HepG2 (cell line): ENCODE measurements at regions not wholly inside any gene's neighbourhood (a gene's known extent, or its start where the extent isn't known, plus 50 kb on each side); places are given as distances from the start of the nearest gene placed in this dataset.
A peak's percentile ranks its signal among the peaks of the same experiment; 100 is the strongest.
"Not testable (repeated sequence)": the region's sequence is repeated elsewhere in the genome, so short reads cannot be mapped to it uniquely, and the experiment has no call there.

ENCODE experiments used
- ATAC-seq: fragments of 200-7000 bp; cut with Tn5 transposase; 3 replicates; pipeline ENCODE4 v1.9.1; 2020; ENCODE audit warnings: mild to moderate bottlenecking, moderate library complexity
- BruUV-seq: library from RNA; stranded (reverse); fragments of 400-500 nt; replicated peaks from 2 replicates; lab custom pipeline; 2021; lab: Mats Ljungman, UMichigan
- CTCF ChIA-PET: fragments of 300-600 bp; formaldehyde crosslinking; extraction: SDS; loops from one replicate; lab custom pipeline; 2021; ENCODE audit warnings: low total read pairs, inconsistent platforms, low intra/inter-chr PET ratio; lab: Yijun Ruan, JAX
- POLR2A ChIA-PET: fragments of 350-600 bp; sonication (Branson Sonifier 250); formaldehyde crosslinking; loops from one replicate; lab custom pipeline; 2020; ENCODE audit warnings: antibody characterized with exemption, inconsistent platforms; lab: Yijun Ruan, JAX
- DNase-seq: peaks from one replicate; pipeline ENCODE4 v3.0.0-alpha.2; 2015; ENCODE audit warnings: low spot score
- FAIRE-seq: peaks from 3 replicates; lab custom pipeline; 2011; peaks lifted over from hg19 to GRCh38; lab: Jason Lieb, UNC
- H2AFZ ChIP-seq: one replicate; pipeline ENCODE4 v1.6.1; 2011; ENCODE audit warnings: low read length, inconsistent platforms
- H3K27ac ChIP-seq: fragments of 300-600 bp; 3 replicates; pipeline ENCODE4 v1.8.0; 2011; ENCODE audit warnings: mixed run types, mild to moderate bottlenecking, mixed read lengths, low read length, inconsistent platforms; ENCODE audit not compliant: insufficient read depth; ENCODE audit errors: extremely low read length
- H3K27me3 ChIP-seq, 2 experiments: fragments of 200-600 bp in 1 of 2; 2 replicates in 1 of 2; 3 replicates in 1 of 2; pipeline versions ENCODE4 v1.6.0 to v1.8.0; 2011; ENCODE audit warnings: low read length in 2 of 2, mild to moderate bottlenecking in 2 of 2, moderate library complexity in 2 of 2, inconsistent platforms in 1 of 2; ENCODE audit not compliant: insufficient read depth in 2 of 2, control insufficient read depth in 1 of 2
- H3K36me3 ChIP-seq, 2 experiments: fragments of 200-600 bp in 1 of 2; replicated peaks in 1 of 2; 2 replicates in 1 of 2; 3 replicates in 1 of 2; pipeline versions ENCODE4 v1.5.1 to v1.8.0; 2011; ENCODE audit warnings: low read length in 2 of 2, inconsistent platforms in 1 of 2; ENCODE audit not compliant: insufficient read depth in 2 of 2, control insufficient read depth in 1 of 2
- H3K4me1 ChIP-seq: 2 replicates; pipeline ENCODE4 v1.5.1; 2012; ENCODE audit warnings: low read length, inconsistent platforms; ENCODE audit not compliant: insufficient read depth
- H3K4me2 ChIP-seq: 2 replicates; pipeline ENCODE4 v1.6.0; 2011; ENCODE audit warnings: low read depth, low read length, inconsistent platforms
- H3K4me3 ChIP-seq, 3 experiments: fragments of 200-600 bp in 1 of 3; sonication (generic), shearing (Covaris generic) in 1 of 3; replicated peaks in 1 of 3; 2 replicates each; pipeline ENCODE4 v1.5.1; 2011 to 2016; ENCODE audit warnings: low read length in 3 of 3, inconsistent platforms in 2 of 3, low read depth in 2 of 3, mild to moderate bottlenecking in 2 of 3, control low read depth in 1 of 3, mixed read lengths in 1 of 3; ENCODE audit not compliant: insufficient read depth in 1 of 3
- H3K79me2 ChIP-seq: one replicate; pipeline ENCODE4 v1.6.1; 2011; ENCODE audit warnings: low read length, inconsistent platforms; ENCODE audit not compliant: insufficient read depth
- H3K9ac ChIP-seq: 2 replicates; pipeline ENCODE4 v1.6.0; 2011; ENCODE audit warnings: mild to moderate bottlenecking, low read depth, low read length, inconsistent platforms; ENCODE audit not compliant: insufficient read depth
- H3K9me3 ChIP-seq: 2 replicates; pipeline ENCODE4 v1.5.1; 2012; ENCODE audit warnings: mild to moderate bottlenecking, low read length
- H4K20me1 ChIP-seq: 2 replicates; pipeline ENCODE4 v1.6.0; 2011; ENCODE audit warnings: inconsistent platforms, mild to moderate bottlenecking, low read length, moderate library complexity; ENCODE audit not compliant: insufficient read depth
- ARNTL ChIP-seq: sonication (generic); formaldehyde crosslinking; IDR thresholded peaks from 2 replicates; pipeline ENCODE4 v1.4.0; 2020; ENCODE audit warnings: mild to moderate bottlenecking, missing genetic modification reagents
- HNF4A ChIP-seq: sonication (generic); formaldehyde crosslinking; IDR thresholded peaks from 2 replicates; pipeline ENCODE4 v1.4.0; 2020; ENCODE audit warnings: missing genetic modification reagents
- PATZ1 ChIP-seq: sonication (generic); formaldehyde crosslinking; IDR thresholded peaks from 2 replicates; pipeline ENCODE4 v1.4.0; 2020; ENCODE audit warnings: missing genetic modification reagents
- TBX3 ChIP-seq: fragments of 450-650 bp; IDR thresholded peaks from 2 replicates; pipeline ENCODE4 v1.6.1; 2017; ENCODE audit warnings: antibody characterized with exemption, mild to moderate bottlenecking, inconsistent platforms, borderline replicate concordance
- ZNF292 ChIP-seq: sonication (generic); formaldehyde crosslinking; IDR thresholded peaks from 2 replicates; pipeline ENCODE4 v1.8.1; 2022; ENCODE audit warnings: mild to moderate bottlenecking, low read depth, missing genetic modification reagents, borderline replicate concordance
- ZNF883 ChIP-seq: sonication (generic); formaldehyde crosslinking; IDR thresholded peaks from 2 replicates; pipeline ENCODE4 v1.5.1; 2020; ENCODE audit warnings: mild to moderate bottlenecking, missing genetic modification reagents; ENCODE audit errors: not compliant biosample characterization
- WGBS: methylation state at CpG from one replicate; pipeline ENCODE4 v1.1.6; 2017; ENCODE audit warnings: low lambda C conversion rate; 5-methylcytosine and 5-hydroxymethylcytosine counted together
- in situ Hi-C: cut with HindIII; loops from 2 replicates; pipeline ENCODE4 v1.10.0; 2017; ENCODE audit warnings: low pct_unique_long_range_greater_than_20kb; ENCODE audit not compliant: extremely low pct_ligation_motif_present
- intact Hi-C: fragments of 100-400 bp; cut with micrococcal nuclease; formaldehyde crosslinking; loops from one replicate; pipeline ENCODE4 v1.10.0; 2022; ENCODE audit not compliant: unreplicated experiment

GRCh38 chr2:8446751-8447150, 235.1 kb upstream of the ID2 start:
- ATAC-seq, CTCF ChIA-PET, H3K36me3 ChIP-seq, BruUV-seq, in situ Hi-C loops, H3K9ac ChIP-seq, FAIRE-seq, H3K4me2 ChIP-seq, H2AFZ ChIP-seq, H3K27ac ChIP-seq, H3K4me3 ChIP-seq, H4K20me1 ChIP-seq, intact Hi-C loops, H3K27me3 ChIP-seq, POLR2A ChIA-PET, H3K9me3 ChIP-seq, H3K79me2 ChIP-seq, DNase-seq, H3K4me1 ChIP-seq: not testable (repeated sequence)
- 58% methylated on average over 3 of the region's 3 CpGs for WGBS
- peak; percentile 5; the same call in 1 of the 2 replicates for TF ChIP-seq TBX3

- 56% methylated on average over 3 of the region's 3 CpGs for WGBS
- ATAC-seq (no peak), DNase-seq (no peak), FAIRE-seq (no peak)
- H3K4me2 ChIP-seq, result no peak overlapping the region
- no TSS peak for BruUV-seq
- intact Hi-C loops (no loop called here), in situ Hi-C loops (no loop called here)
- POLR2A ChIA-PET, result no interaction called here
- no peak overlapping the region for H3K4me3 ChIP-seq
- H4K20me1 ChIP-seq, result no peaks in the 10 kb centered on the region
- H3K9me3 ChIP-seq, result no peaks in the 10 kb centered on the region
- no peaks in the 10 kb centered on the region for H3K79me2 ChIP-seq
- CTCF ChIA-PET, result no interaction called here
- no peak overlapping the region for H3K27ac ChIP-seq
- no peaks in the 10 kb centered on the region for H3K36me3 ChIP-seq
- no peak overlapping the region for H2AFZ ChIP-seq
- 0 out of 5 replicates have a peak, but pooled peaks cover 0 to 2% of the 10 kb centered on the region in 2 experiments for H3K27me3 ChIP-seq
- no peaks in the 10 kb centered on the region for H3K4me1 ChIP-seq
- no peak overlapping the region for H3K9ac ChIP-seq
- TF ChIP-seq HNF4A (CRISPR knock-in tag), result no peak
- TF ChIP-seq ZNF883 (CRISPR knock-in tag), result no peak
- TF ChIP-seq ZNF292 (CRISPR knock-in tag), result no peak
- no peak for TF ChIP-seq PATZ1 (CRISPR knock-in tag)
- TF ChIP-seq ARNTL (CRISPR knock-in tag), result no peak
Measured at GRCh38 chr2:8447610-8448221, 234.1 kb upstream of the ID2 start.
